Activated CD8-positive, alpha-beta T cell treated with anti-CD3 and anti-CD28 coated beads for 36 hours (primary cell): ENCODE measurements at regions not wholly inside any gene's neighbourhood (a gene's known extent, or its start where the extent isn't known, plus 50 kb on each side); places are given as distances from the start of the nearest gene placed in this dataset.

ENCODE experiments used
- ATAC-seq: fragments of 200-7000 bp; cut with Tn5 transposase; one replicate; pipeline ENCODE4 v1.10.0; 2021; ENCODE audit warnings: mild to moderate bottlenecking, moderate library complexity
- CTCF ChIA-PET: fragments of 350-600 bp; sonication (Branson Sonifier 250); formaldehyde crosslinking; loops from one replicate; lab custom pipeline; 2021; ENCODE audit warnings: antibody characterized with exemption; lab: Charles Lee
- POLR2A ChIA-PET: fragments of 350-600 bp; sonication (Branson Sonifier 250); formaldehyde crosslinking; loops from one replicate; lab custom pipeline; 2021; ENCODE audit warnings: antibody characterized with exemption; lab: Charles Lee
- DNase-seq: peaks from one replicate; pipeline ENCODE4 v3.0.0-alpha.2; 2020
- H3K27ac Mint-ChIP-seq: one replicate; pipeline ENCODE4 v1.8.0; 2021; ENCODE audit warnings: mild to moderate bottlenecking, mixed read lengths
- H3K27me3 Mint-ChIP-seq: one replicate; pipeline ENCODE4 v1.8.0; 2021; ENCODE audit warnings: mixed read lengths
- H3K36me3 Mint-ChIP-seq: one replicate; pipeline ENCODE4 v1.8.0; 2021; ENCODE audit warnings: low read depth, mixed read lengths
- H3K4me1 Mint-ChIP-seq: one replicate; pipeline ENCODE4 v1.8.0; 2021; ENCODE audit warnings: low read depth, mixed read lengths
- H3K4me3 Mint-ChIP-seq: one replicate; pipeline ENCODE4 v1.8.0; 2021; ENCODE audit warnings: mild to moderate bottlenecking, moderate library complexity, mixed read lengths
- H3K9me3 Mint-ChIP-seq: one replicate; pipeline ENCODE4 v1.8.0; 2021; ENCODE audit warnings: mixed read lengths
- intact Hi-C: fragments of 100-400 bp; cut with micrococcal nuclease; formaldehyde crosslinking; loops from one replicate; pipeline ENCODE4 v1.10.0; 2022
- TF ChIP-seq, protein P1 (sequence below): fragments of 200-600 bp; IDR thresholded peaks from one replicate; pipeline ENCODE4 v1.8.0; 2022; ENCODE audit warnings: antibody characterized with exemption, mild to moderate bottlenecking

DNA sequence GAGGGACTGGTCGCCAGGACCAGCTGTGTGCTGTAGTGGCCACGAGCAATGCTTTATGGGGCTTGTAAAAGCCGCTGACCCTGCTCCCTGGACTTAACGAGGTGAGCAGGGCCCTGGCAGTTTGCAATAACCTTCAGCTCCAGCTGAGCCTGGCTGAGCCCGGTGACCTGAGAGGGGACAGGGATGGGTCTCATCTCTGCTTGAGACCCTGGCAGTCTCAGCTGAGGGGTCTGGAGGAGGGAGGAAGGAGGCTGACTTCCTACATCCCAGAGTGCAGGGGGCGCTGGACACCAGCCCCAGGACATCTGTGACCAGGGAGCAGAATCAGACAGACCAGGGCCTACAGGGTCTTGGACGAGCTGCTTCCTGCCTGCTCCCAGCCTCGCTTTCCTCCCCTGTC, 277.5 kb upstream of the MVB12B start:
- no peaks in the 10 kb centered on the region for H3K36me3 Mint-ChIP-seq
- no peak for ATAC-seq
- intact Hi-C loops, result no loop called here

DNA sequence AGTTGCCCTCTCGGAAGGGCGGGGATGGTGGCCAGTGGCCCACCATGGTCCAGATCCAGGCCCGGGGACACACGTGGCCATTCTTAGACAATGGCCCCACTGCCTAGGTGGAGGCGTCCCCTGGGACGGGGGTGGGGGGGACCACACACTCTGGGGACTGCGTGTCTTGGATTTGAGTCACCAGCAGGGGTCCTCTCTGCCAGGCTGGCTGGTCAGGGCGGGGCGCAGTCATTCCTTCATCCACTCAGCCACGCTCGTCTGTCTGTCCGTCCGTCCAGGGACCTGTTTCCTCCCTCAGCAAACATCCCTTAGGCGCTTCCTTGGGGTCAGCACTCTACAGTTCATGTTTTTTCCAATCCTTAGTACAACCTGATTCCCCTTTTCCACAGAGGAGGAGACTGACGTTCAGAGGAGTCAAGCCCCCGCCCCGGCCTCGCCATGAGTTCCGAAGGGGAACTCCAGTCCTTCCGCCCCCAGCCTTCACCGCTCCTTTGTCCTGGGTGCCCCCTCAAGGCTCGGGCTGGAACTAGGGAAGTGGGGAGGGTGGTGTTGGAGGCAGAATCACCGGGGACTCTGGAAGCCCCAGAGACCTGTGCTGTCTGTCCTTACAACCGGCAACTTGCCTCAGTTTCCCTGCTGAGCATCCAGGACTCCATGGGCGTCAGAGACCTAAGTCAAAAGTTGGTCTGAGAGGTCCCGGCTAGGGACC, 276.6 kb upstream of the MVB12B start:
- POLR2A ChIA-PET, result interaction anchor here (0.5 kb wide), 1 partner anchor 1390 kb away, joined by 3 read pairs; no protein-coding TSS in a partner anchor
- Mint-ChIP-seq H3K27me3 (peaks cover 6% of the 10 kb centered on the region), H3K4me3 (no peak overlapping the region), H3K4me1 (no peaks in the 10 kb centered on the region), H3K9me3 (no peaks in the 10 kb centered on the region), H3K27ac (no peak overlapping the region), H3K36me3 (no peaks in the 10 kb centered on the region)
- intact Hi-C loops, result no loop called here
- TF ChIP-seq, protein P1, sequence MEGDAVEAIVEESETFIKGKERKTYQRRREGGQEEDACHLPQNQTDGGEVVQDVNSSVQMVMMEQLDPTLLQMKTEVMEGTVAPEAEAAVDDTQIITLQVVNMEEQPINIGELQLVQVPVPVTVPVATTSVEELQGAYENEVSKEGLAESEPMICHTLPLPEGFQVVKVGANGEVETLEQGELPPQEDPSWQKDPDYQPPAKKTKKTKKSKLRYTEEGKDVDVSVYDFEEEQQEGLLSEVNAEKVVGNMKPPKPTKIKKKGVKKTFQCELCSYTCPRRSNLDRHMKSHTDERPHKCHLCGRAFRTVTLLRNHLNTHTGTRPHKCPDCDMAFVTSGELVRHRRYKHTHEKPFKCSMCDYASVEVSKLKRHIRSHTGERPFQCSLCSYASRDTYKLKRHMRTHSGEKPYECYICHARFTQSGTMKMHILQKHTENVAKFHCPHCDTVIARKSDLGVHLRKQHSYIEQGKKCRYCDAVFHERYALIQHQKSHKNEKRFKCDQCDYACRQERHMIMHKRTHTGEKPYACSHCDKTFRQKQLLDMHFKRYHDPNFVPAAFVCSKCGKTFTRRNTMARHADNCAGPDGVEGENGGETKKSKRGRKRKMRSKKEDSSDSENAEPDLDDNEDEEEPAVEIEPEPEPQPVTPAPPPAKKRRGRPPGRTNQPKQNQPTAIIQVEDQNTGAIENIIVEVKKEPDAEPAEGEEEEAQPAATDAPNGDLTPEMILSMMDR, result no peak
- no peak for DNase-seq
- ATAC-seq, result no peak
- CTCF ChIA-PET, result no interaction called here

More for the DNA sequence above, 277.5 kb upstream of the MVB12B start:
- TF ChIP-seq, protein P1, result no peak
- Mint-ChIP-seq H3K9me3 (no peaks in the 10 kb centered on the region), H3K4me3 (no peak overlapping the region), H3K27me3 (peaks cover 12% of the 10 kb centered on the region), H3K27ac (no peak overlapping the region), H3K4me1 (no peaks in the 10 kb centered on the region)
- CTCF ChIA-PET, result no interaction called here
- DNase-seq, result no peak
- POLR2A ChIA-PET, result no interaction called here

DNA sequence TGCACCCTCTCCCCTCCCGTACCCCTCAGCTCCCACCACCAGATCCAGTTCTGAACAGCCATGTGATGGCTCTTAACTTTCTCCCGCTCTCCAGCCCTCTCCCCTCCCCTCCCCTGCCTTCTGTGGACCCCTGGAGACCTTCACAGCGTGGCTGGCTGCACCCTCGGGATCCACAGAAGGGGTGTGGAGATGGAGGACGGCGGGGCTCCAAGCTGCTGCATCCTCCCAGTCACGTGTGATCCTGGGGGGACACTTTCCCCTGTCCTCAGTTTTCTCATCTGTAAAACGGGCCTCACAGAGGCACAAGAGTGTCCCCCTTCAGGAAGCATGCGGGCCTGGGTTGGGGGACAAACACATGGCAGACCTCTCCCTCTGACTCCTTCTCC, 276.0 kb upstream of the MVB12B start:
- H3K4me3 Mint-ChIP-seq, result no peak overlapping the region
- DNase-seq, result no peak
- no peak for ATAC-seq
- no peaks in the 10 kb centered on the region for H3K9me3 Mint-ChIP-seq
- peaks cover 8% of the 10 kb centered on the region for H3K27me3 Mint-ChIP-seq
- intact Hi-C loops, result no loop called here
- POLR2A ChIA-PET, result no interaction called here
- CTCF ChIA-PET, result no interaction called here
- no peaks in the 10 kb centered on the region for H3K36me3 Mint-ChIP-seq
- no peak overlapping the region for H3K27ac Mint-ChIP-seq
- TF ChIP-seq, protein P1, result no peak
- no peaks in the 10 kb centered on the region for H3K4me1 Mint-ChIP-seq

DNA sequence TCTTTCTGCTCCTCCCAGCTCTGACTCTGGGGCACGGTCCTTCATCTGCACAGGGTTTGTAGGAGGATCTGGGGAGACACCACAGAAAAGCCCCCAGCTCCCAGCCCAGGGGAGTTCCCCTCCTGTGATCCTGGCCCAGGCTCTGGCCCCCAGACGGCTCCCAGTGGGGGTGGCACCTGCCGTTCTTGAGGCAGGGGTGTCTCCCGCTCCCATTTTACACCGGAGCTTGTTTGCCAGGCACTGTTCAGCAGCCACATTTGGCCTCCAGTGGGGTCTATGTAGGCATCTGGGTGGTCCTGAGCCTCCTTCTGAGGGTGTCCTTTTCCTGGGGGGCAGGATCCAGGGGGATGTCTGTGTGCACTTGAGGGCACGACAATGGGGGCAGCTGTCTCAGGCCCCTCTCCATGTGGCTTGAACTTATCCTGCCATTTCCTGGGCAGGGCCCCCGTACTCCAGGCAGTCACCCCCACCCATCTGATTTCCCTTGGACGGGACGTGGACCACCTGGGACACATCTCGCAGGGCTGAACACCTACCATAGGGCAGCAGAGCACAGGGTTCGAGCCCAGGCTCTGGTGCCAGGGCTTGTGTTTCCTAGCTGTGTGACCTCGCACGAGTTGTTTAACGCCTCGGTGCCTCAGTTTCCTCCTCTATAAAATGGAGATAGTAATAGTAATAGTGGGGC, 275.0 kb upstream of the MVB12B start:
- H3K4me1 Mint-ChIP-seq, result no peaks in the 10 kb centered on the region

More for the DNA sequence above, 275.0 kb upstream of the MVB12B start:
- DNase-seq (no peak), ATAC-seq (no peak)
- Mint-ChIP-seq H3K27me3 (peaks cover 5% of the 10 kb centered on the region), H3K27ac (no peak overlapping the region), H3K9me3 (no peaks in the 10 kb centered on the region), H3K4me3 (no peak overlapping the region), H3K36me3 (no peaks in the 10 kb centered on the region)
- ChIA-PET CTCF (no interaction called here), POLR2A (no interaction called here)
- intact Hi-C loops, result no loop called here
- TF ChIP-seq, protein P1, result no peak
